HepG2 (cell line): ENCODE measurements at regions not wholly inside any gene's neighbourhood (a gene's known extent, or its start where the extent isn't known, plus 50 kb on each side); places are given as distances from the start of the nearest gene placed in this dataset.

ENCODE experiments used
- ATAC-seq: fragments of 200-7000 bp; cut with Tn5 transposase; 3 replicates; pipeline ENCODE4 v1.9.1; 2020; ENCODE audit warnings: mild to moderate bottlenecking, moderate library complexity
- BruUV-seq: library from RNA; stranded (reverse); fragments of 400-500 nt; replicated peaks from 2 replicates; lab custom pipeline; 2021; lab: Mats Ljungman, UMichigan
- CTCF ChIA-PET: fragments of 300-600 bp; formaldehyde crosslinking; extraction: SDS; loops from one replicate; lab custom pipeline; 2021; ENCODE audit warnings: low total read pairs, inconsistent platforms, low intra/inter-chr PET ratio; lab: Yijun Ruan, JAX
- POLR2A ChIA-PET: fragments of 350-600 bp; sonication (Branson Sonifier 250); formaldehyde crosslinking; loops from one replicate; lab custom pipeline; 2020; ENCODE audit warnings: antibody characterized with exemption, inconsistent platforms; lab: Yijun Ruan, JAX
- DNase-seq: peaks from one replicate; pipeline ENCODE4 v3.0.0-alpha.2; 2015; ENCODE audit warnings: low spot score
- FAIRE-seq: peaks from 3 replicates; lab custom pipeline; 2011; peaks lifted over from hg19 to GRCh38; lab: Jason Lieb, UNC
- H2AFZ ChIP-seq: one replicate; pipeline ENCODE4 v1.6.1; 2011; ENCODE audit warnings: low read length, inconsistent platforms
- H3K27ac ChIP-seq: fragments of 300-600 bp; 3 replicates; pipeline ENCODE4 v1.8.0; 2011; ENCODE audit warnings: mixed run types, mild to moderate bottlenecking, mixed read lengths, low read length, inconsistent platforms; ENCODE audit not compliant: insufficient read depth; ENCODE audit errors: extremely low read length
- H3K27me3 ChIP-seq, 2 experiments: fragments of 200-600 bp in 1 of 2; 2 replicates in 1 of 2; 3 replicates in 1 of 2; pipeline versions ENCODE4 v1.6.0 to v1.8.0; 2011; ENCODE audit warnings: low read length in 2 of 2, mild to moderate bottlenecking in 2 of 2, moderate library complexity in 2 of 2, inconsistent platforms in 1 of 2; ENCODE audit not compliant: insufficient read depth in 2 of 2, control insufficient read depth in 1 of 2
- H3K36me3 ChIP-seq, 2 experiments: fragments of 200-600 bp in 1 of 2; replicated peaks in 1 of 2; 2 replicates in 1 of 2; 3 replicates in 1 of 2; pipeline versions ENCODE4 v1.5.1 to v1.8.0; 2011; ENCODE audit warnings: low read length in 2 of 2, inconsistent platforms in 1 of 2; ENCODE audit not compliant: insufficient read depth in 2 of 2, control insufficient read depth in 1 of 2
- H3K4me1 ChIP-seq: 2 replicates; pipeline ENCODE4 v1.5.1; 2012; ENCODE audit warnings: low read length, inconsistent platforms; ENCODE audit not compliant: insufficient read depth
- H3K4me2 ChIP-seq: 2 replicates; pipeline ENCODE4 v1.6.0; 2011; ENCODE audit warnings: low read depth, low read length, inconsistent platforms
- H3K4me3 ChIP-seq, 3 experiments: fragments of 200-600 bp in 1 of 3; sonication (generic), shearing (Covaris generic) in 1 of 3; replicated peaks in 1 of 3; 2 replicates each; pipeline ENCODE4 v1.5.1; 2011 to 2016; ENCODE audit warnings: low read length in 3 of 3, inconsistent platforms in 2 of 3, low read depth in 2 of 3, mild to moderate bottlenecking in 2 of 3, control low read depth in 1 of 3, mixed read lengths in 1 of 3; ENCODE audit not compliant: insufficient read depth in 1 of 3
- H3K79me2 ChIP-seq: one replicate; pipeline ENCODE4 v1.6.1; 2011; ENCODE audit warnings: low read length, inconsistent platforms; ENCODE audit not compliant: insufficient read depth
- H3K9ac ChIP-seq: 2 replicates; pipeline ENCODE4 v1.6.0; 2011; ENCODE audit warnings: mild to moderate bottlenecking, low read depth, low read length, inconsistent platforms; ENCODE audit not compliant: insufficient read depth
- H3K9me3 ChIP-seq: 2 replicates; pipeline ENCODE4 v1.5.1; 2012; ENCODE audit warnings: mild to moderate bottlenecking, low read length
- H4K20me1 ChIP-seq: 2 replicates; pipeline ENCODE4 v1.6.0; 2011; ENCODE audit warnings: inconsistent platforms, mild to moderate bottlenecking, low read length, moderate library complexity; ENCODE audit not compliant: insufficient read depth
- ARID2 ChIP-seq: sonication (generic); formaldehyde crosslinking; IDR thresholded peaks from 2 replicates; pipeline ENCODE4 v1.8.1; 2022; ENCODE audit warnings: mild to moderate bottlenecking, missing genetic modification reagents, borderline replicate concordance
- EED ChIP-seq: sonication (generic); formaldehyde crosslinking; IDR thresholded peaks from 2 replicates; pipeline ENCODE4 v1.5.0; 2020; ENCODE audit warnings: mild to moderate bottlenecking, missing genetic modification reagents
- MEIS2 ChIP-seq: sonication (generic); formaldehyde crosslinking; IDR thresholded peaks from 2 replicates; pipeline ENCODE4 v1.9.0; 2021; ENCODE audit warnings: mild to moderate bottlenecking, missing genetic modification reagents
- MIER3 ChIP-seq: IDR thresholded peaks from 2 replicates; pipeline ENCODE4 v1.6.1; 2016; ENCODE audit warnings: missing compliant biosample characterization, borderline replicate concordance
- MLX ChIP-seq: IDR thresholded peaks from 2 replicates; pipeline ENCODE4 v1.6.1; 2016
- NCOA1 ChIP-seq: sonication (generic); formaldehyde crosslinking; IDR thresholded peaks from 2 replicates; pipeline ENCODE4 v1.9.0; 2021; ENCODE audit warnings: missing genetic modification reagents
- RFX3 ChIP-seq: IDR thresholded peaks from 2 replicates; pipeline ENCODE4 v1.6.1; 2016; ENCODE audit warnings: missing biosample characterization, missing genetic modification reagents
- USF2 ChIP-seq, 2 experiments: sonication (generic) in 1 of 2; formaldehyde crosslinking in 1 of 2; IDR thresholded peaks; 2 replicates each; pipeline versions ENCODE4 v1.5.1 to v1.6.1; 2011 to 2020; ENCODE audit warnings: borderline replicate concordance in 1 of 2, low read depth in 1 of 2, low read length in 1 of 2, mild to moderate bottlenecking in 1 of 2, missing genetic modification reagents in 1 of 2, moderate library complexity in 1 of 2
- YEATS2 ChIP-seq: sonication (generic); formaldehyde crosslinking; IDR thresholded peaks from 2 replicates; pipeline ENCODE4 v1.4.0; 2020; ENCODE audit warnings: missing genetic modification reagents, borderline replicate concordance
- ZNF205 ChIP-seq: IDR thresholded peaks from 2 replicates; pipeline ENCODE4 v1.6.1; 2018; ENCODE audit warnings: missing biosample characterization, missing genetic modification reagents
- ZNF552 ChIP-seq: sonication (generic); formaldehyde crosslinking; IDR thresholded peaks from 2 replicates; pipeline ENCODE4 v1.9.0; 2022; ENCODE audit warnings: missing genetic modification reagents, mild to moderate bottlenecking, borderline replicate concordance
- ZNF562 ChIP-seq: sonication (generic); formaldehyde crosslinking; IDR thresholded peaks from 2 replicates; pipeline ENCODE4 v1.8.0; 2022; ENCODE audit warnings: missing genetic modification reagents, borderline replicate concordance
- ZNF598 ChIP-seq: sonication (generic); formaldehyde crosslinking; IDR thresholded peaks from 2 replicates; pipeline ENCODE4 v1.5.1; 2020; ENCODE audit warnings: mild to moderate bottlenecking, missing genetic modification reagents, borderline replicate concordance
- WGBS: methylation state at CpG from one replicate; pipeline ENCODE4 v1.1.6; 2017; ENCODE audit warnings: low lambda C conversion rate; 5-methylcytosine and 5-hydroxymethylcytosine counted together
- in situ Hi-C: cut with HindIII; loops from 2 replicates; pipeline ENCODE4 v1.10.0; 2017; ENCODE audit warnings: low pct_unique_long_range_greater_than_20kb; ENCODE audit not compliant: extremely low pct_ligation_motif_present
- intact Hi-C: fragments of 100-400 bp; cut with micrococcal nuclease; formaldehyde crosslinking; loops from one replicate; pipeline ENCODE4 v1.10.0; 2022; ENCODE audit not compliant: unreplicated experiment
- TF ChIP-seq, protein P1 (sequence below): sonication (generic); formaldehyde crosslinking; IDR thresholded peaks from 2 replicates; pipeline ENCODE4 v1.8.0; 2022; ENCODE audit warnings: missing genetic modification reagents, mild to moderate bottlenecking, moderate library complexity, borderline replicate concordance

DNA sequence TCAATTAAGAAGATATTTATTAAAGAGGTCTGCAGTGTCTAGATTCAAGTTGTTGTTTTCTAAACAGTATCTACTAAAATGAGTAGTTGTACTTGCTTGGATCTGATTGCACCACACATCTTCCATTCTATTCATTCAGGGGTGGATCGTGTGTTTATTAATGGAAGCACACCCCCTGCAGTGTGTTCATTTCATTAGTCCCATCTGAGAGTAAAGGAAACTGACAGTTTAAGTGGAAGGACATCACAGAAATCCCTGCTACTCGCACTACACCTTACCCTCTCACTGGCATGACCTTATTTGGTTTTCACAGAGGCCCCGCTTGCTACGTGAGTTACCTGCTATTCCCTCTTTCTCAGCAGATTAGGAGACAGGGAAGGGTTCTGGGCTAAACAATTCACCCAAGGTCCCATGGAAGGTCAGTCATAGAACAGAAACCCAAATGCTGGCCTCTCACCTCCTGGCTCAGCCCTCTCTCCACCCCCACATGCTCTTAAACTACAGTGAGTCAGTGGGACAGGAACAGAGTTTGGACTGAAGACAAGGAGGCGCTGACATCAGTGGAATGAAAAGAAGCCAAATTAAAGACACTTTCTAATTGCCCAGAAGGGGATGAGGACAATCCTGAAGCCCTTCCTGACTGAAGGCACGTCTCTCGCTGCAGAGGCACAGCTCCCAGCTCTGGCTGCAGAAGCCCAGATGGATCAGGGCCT is 369.2 kb upstream of the NRP1 start:
- TF ChIP-seq MIER3 (CRISPR knock-in tag) = no peak
- TF ChIP-seq, protein P1, sequence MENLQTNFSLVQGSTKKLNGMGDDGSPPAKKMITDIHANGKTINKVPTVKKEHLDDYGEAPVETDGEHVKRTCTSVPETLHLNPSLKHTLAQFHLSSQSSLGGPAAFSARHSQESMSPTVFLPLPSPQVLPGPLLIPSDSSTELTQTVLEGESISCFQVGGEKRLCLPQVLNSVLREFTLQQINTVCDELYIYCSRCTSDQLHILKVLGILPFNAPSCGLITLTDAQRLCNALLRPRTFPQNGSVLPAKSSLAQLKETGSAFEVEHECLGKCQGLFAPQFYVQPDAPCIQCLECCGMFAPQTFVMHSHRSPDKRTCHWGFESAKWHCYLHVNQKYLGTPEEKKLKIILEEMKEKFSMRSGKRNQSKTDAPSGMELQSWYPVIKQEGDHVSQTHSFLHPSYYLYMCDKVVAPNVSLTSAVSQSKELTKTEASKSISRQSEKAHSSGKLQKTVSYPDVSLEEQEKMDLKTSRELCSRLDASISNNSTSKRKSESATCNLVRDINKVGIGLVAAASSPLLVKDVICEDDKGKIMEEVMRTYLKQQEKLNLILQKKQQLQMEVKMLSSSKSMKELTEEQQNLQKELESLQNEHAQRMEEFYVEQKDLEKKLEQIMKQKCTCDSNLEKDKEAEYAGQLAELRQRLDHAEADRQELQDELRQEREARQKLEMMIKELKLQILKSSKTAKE (CRISPR knock-in tag) = no peak
- TF ChIP-seq YEATS2 (CRISPR knock-in tag) = no peak
- TF ChIP-seq ARID2 (CRISPR knock-in tag) = no peak
- TF ChIP-seq ZNF598 (CRISPR knock-in tag) = no peak
- TF ChIP-seq RFX3 (CRISPR knock-in tag) = no peak
- no peak for TF ChIP-seq ZNF205 (CRISPR knock-in tag)
- no peak for TF ChIP-seq MLX (CRISPR knock-in tag)
- TF ChIP-seq ZNF562 (CRISPR knock-in tag) = no peak
- TF ChIP-seq NCOA1 (CRISPR knock-in tag) = no peak
- TF ChIP-seq USF2 (IDR thresholded peaks at IDR 0.05; ENCODE audit: low read depth, low read length) = no peak
- no peak for TF ChIP-seq USF2 (CRISPR knock-in tag; IDR thresholded peaks at IDR 0.05; ENCODE audit: borderline replicate concordance)
- no peak for TF ChIP-seq MEIS2
- no peak for TF ChIP-seq EED (CRISPR knock-in tag)
- TF ChIP-seq ZNF552 (CRISPR knock-in tag) = no peak
- H3K9ac ChIP-seq = no peak overlapping the region
- in situ Hi-C loops = no loop called here

More for the DNA sequence above, 369.2 kb upstream of the NRP1 start:
- ATAC-seq = no peak
- no peak for DNase-seq
- CTCF ChIA-PET = no interaction called here
- H3K9me3 ChIP-seq = no peaks in the 10 kb centered on the region
- POLR2A ChIA-PET = no interaction called here
- peaks cover 13% of the 10 kb centered on the region for H3K4me1 ChIP-seq
- H3K27ac ChIP-seq = no peak overlapping the region
- no peaks in the 10 kb centered on the region for H3K79me2 ChIP-seq
- H3K36me3 ChIP-seq = no peaks in the 10 kb centered on the region
- no peaks in the 10 kb centered on the region for H4K20me1 ChIP-seq
- H3K27me3 ChIP-seq = no peaks in the 10 kb centered on the region; a peak in 1 of 5 replicates
- no peak overlapping the region for H3K4me2 ChIP-seq
- FAIRE-seq = no peak
- BruUV-seq = no TSS peak
- H2AFZ ChIP-seq = peak overlapping the region; percentile 2
- H3K4me3 ChIP-seq = no peak overlapping the region
- intact Hi-C loops = no loop called here
- WGBS = 61% methylated on average over 7 of the region's 7 CpGs
